ENCODE measurements at regions not wholly inside any gene's neighbourhood (a gene's known extent, or its start where the extent isn't known, plus 50 kb on each side); places are given as distances from the start of the nearest gene placed in this dataset.

DNA sequence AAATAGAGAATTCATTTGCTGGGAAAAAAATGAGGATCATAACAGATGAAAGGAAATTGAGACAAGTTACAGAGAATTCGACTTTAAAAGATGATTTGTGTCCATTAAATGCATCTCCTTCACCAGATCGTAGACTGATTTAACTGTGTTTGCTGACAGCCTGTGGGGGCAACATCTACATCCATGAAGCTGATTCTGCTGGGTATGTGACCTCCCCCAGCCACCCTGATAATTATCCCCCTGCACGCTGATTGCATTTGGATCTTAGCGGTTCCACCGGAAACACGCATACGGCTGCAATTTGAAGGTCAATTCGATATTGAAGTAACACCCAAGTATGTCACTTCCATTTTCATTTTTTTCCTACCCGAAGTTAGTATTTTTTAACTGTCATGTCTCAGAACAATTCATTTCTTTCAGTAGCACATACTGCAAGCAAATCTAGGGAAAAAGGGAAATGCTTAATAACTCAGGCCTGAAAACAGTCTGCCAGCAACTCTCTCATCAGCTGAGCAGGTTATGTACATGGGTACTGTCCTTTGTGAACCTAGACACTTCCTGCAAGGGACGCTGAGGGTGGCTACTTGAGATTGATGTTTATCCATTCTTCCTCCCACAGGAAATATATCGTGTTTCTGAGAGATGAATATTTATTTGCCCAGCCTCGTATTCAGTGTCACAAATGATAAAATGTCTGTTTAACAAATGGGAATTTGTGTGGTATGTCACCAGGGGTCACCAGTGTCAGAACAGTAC lies 134.9 kb downstream of the ZNF22 start:
- TF ChIP-seq, protein P1, sequence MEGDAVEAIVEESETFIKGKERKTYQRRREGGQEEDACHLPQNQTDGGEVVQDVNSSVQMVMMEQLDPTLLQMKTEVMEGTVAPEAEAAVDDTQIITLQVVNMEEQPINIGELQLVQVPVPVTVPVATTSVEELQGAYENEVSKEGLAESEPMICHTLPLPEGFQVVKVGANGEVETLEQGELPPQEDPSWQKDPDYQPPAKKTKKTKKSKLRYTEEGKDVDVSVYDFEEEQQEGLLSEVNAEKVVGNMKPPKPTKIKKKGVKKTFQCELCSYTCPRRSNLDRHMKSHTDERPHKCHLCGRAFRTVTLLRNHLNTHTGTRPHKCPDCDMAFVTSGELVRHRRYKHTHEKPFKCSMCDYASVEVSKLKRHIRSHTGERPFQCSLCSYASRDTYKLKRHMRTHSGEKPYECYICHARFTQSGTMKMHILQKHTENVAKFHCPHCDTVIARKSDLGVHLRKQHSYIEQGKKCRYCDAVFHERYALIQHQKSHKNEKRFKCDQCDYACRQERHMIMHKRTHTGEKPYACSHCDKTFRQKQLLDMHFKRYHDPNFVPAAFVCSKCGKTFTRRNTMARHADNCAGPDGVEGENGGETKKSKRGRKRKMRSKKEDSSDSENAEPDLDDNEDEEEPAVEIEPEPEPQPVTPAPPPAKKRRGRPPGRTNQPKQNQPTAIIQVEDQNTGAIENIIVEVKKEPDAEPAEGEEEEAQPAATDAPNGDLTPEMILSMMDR (IDR thresholded peaks at IDR 0.05): no peak
- TF ChIP-seq POLR2AphosphoS5 (IDR thresholded peaks at IDR 0.05; ENCODE audit: insufficient read depth in 1 of 2, low read depth in 1 of 2): no peak

Measured in vagina (tissue), 2 donors.